Left lung (tissue), 4 donors: ENCODE measurements at regions not wholly inside any gene's neighbourhood (a gene's known extent, or its start where the extent isn't known, plus 50 kb on each side); places are given as distances from the start of the nearest gene placed in this dataset.
"Not testable (repeated sequence)": the region's sequence is repeated elsewhere in the genome, so short reads cannot be mapped to it uniquely, and the experiment has no call there.

Source experiments
- ATAC-seq: fragments of 200-7000 bp; cut with Tn5 transposase; one replicate; pipeline ENCODE4 v1.9.1; 2020; ENCODE audit warnings: moderate library complexity
- DNase-seq, 4 donors: peaks; one replicate each; pipeline ENCODE4 v3.0.0-alpha.2; 2013 to 2020
- H3K27ac ChIP-seq, 2 donors: fragments of 200-600 bp; sonication (generic) in 1 of 2; one replicate each; pipeline versions ENCODE4 v1.5.0 to v1.8.0; 2020 to 2021
- H3K27me3 ChIP-seq, 2 donors: fragments of 200-600 bp; sonication (generic) in 1 of 2; one replicate each; pipeline versions ENCODE4 v1.5.0 to v1.8.0; 2020 to 2021
- H3K36me3 ChIP-seq, 2 donors: fragments of 200-600 bp; sonication (generic) in 1 of 2; one replicate each; pipeline versions ENCODE4 v1.5.0 to v1.8.0; 2020 to 2021
- H3K4me1 ChIP-seq, 2 donors: fragments of 200-600 bp; one replicate each; pipeline ENCODE4 v1.8.0; 2021
- H3K4me3 ChIP-seq, 2 donors: fragments of 200-600 bp; sonication (generic) in 1 of 2; one replicate each; pipeline versions ENCODE4 v1.5.0 to v1.8.0; 2020 to 2021; ENCODE audit warnings: mild to moderate bottlenecking in 1 of 2
- H3K9me3 ChIP-seq, 2 donors: fragments of 200-600 bp; sonication (generic) in 1 of 2; one replicate each; pipeline versions ENCODE4 v1.5.0 to v1.8.0; 2020 to 2021
- intact Hi-C, 2 donors: fragments of 100-400 bp; cut with DNase I; formaldehyde crosslinking; loops; one replicate each; pipeline versions ENCODE4 v1.11.2 to v1.14.2; 2022
- TF ChIP-seq, protein P1 (sequence below), 2 donors: fragments of 200-600 bp; sonication (generic) in 1 of 2; IDR thresholded peaks; one replicate each; pipeline versions ENCODE4 v1.5.0 to v1.8.0; 2021; ENCODE audit warnings: antibody characterized with exemption in 2 of 2
- donor health status: DM: no; HTN: yes; CAD: no.
- donor health status: DM: no; HTN: no; CAD: no.

DNA sequence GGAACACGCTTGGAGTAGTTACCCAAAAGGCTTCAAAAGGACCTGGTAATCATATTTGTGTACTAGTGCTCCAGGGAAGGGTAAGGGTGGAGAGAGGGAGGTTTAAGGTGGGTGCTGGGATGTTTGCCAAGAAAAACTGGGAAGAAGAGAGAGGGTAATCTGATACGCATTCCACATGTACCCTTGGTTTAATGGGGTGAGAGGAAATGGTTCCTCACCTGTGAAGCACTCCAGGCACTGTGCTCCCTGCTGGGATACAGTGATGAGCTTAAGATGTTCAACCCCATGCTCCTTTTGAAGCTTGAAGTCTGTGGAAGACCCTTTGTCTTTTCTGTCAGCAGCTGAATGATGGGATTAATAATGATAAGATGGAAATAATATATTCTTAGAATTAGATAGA lies 98.4 kb downstream of the COX7C start:
- TF ChIP-seq, protein P1, sequence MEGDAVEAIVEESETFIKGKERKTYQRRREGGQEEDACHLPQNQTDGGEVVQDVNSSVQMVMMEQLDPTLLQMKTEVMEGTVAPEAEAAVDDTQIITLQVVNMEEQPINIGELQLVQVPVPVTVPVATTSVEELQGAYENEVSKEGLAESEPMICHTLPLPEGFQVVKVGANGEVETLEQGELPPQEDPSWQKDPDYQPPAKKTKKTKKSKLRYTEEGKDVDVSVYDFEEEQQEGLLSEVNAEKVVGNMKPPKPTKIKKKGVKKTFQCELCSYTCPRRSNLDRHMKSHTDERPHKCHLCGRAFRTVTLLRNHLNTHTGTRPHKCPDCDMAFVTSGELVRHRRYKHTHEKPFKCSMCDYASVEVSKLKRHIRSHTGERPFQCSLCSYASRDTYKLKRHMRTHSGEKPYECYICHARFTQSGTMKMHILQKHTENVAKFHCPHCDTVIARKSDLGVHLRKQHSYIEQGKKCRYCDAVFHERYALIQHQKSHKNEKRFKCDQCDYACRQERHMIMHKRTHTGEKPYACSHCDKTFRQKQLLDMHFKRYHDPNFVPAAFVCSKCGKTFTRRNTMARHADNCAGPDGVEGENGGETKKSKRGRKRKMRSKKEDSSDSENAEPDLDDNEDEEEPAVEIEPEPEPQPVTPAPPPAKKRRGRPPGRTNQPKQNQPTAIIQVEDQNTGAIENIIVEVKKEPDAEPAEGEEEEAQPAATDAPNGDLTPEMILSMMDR (IDR thresholded peaks at IDR 0.05) = no peak
- no peaks in the 10 kb centered on the region for H3K9me3 ChIP-seq
- no peaks in the 10 kb centered on the region for H3K4me1 ChIP-seq
- no peak overlapping the region for H3K4me3 ChIP-seq
- H3K27ac ChIP-seq = no peak overlapping the region
- intact Hi-C loops = no loop called here
- H3K27me3 ChIP-seq = no peaks in the 10 kb centered on the region
- no peak for DNase-seq
- ATAC-seq = no peak
- H3K36me3 ChIP-seq = no peaks in the 10 kb centered on the region

DNA sequence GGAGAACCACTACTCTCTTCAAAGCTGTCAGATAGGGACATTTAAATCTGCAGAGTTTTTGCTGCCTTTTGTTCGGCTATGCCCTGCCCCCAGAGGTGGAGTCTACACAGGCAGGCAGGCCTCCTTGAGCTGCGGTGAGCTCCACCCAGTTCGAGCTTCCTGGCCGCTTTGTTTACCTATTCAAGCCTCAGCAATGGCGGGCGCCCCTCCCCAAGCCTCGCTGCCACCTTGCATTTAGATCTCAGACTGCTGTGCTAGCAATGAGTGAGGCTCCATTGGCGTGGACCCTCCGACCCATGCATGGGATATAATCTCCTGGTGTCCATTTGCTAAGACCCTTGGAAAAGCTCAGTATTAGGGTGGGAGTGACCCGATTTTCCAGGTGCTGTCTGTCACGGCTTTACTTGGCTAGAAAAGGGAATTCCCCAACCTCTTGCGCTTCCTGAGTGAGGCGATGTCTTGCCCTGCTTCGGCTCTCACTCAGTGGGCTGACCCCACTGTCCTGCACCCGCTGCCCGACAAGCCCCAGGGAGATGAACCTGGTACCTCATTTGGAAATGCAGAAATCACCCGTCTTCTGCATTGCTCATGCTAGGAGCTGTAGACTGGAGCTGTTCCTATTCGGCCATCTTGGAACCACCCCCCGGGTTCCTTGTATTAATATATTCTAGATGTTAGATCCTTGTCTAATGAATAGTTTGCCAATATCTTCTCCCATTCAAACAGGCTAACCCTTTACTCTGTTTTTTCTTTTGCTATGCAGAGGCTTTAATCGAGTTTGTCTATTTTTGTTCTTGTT lies 113.8 kb downstream of the COX7C start:
- not testable (repeated sequence) for ATAC-seq

DNA sequence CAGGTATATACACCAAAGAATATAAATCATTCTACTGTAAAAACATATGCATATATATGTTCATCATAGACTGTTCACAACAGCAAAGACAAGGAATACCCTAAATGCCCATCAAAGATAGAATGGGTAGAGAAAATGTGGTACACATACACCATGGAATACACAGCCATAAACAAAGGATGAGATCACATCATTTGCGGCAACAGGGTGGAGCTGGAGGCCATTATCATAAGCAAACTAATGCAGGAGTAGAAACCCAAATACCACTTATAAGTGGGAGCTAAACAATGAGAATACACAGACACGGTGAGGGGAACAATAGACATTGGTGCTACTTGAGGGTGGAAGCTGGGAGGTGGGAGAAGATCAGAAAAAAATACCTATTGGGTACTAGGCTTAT lies 117.6 kb downstream of the COX7C start:
- no peak overlapping the region for H3K27ac ChIP-seq
- no peak for DNase-seq
- H3K4me1 ChIP-seq = no peaks in the 10 kb centered on the region
- no peak for ATAC-seq
- TF ChIP-seq, protein P1 (IDR thresholded peaks at IDR 0.05) = no peak
- intact Hi-C loops = no loop called here
- no peaks in the 10 kb centered on the region for H3K27me3 ChIP-seq
- H3K4me3 ChIP-seq = no peak overlapping the region
- peaks cover 0 to 40% of the 10 kb centered on the region in 2 donors for H3K9me3 ChIP-seq
- H3K36me3 ChIP-seq = no peaks in the 10 kb centered on the region

More for the DNA sequence above, 113.8 kb downstream of the COX7C start:
- H3K27ac ChIP-seq, H3K27me3 ChIP-seq, DNase-seq, H3K36me3 ChIP-seq, H3K4me1 ChIP-seq, intact Hi-C loops, H3K4me3 ChIP-seq: not testable (repeated sequence)
- H3K9me3 ChIP-seq = peaks cover 0 to 13% of the 10 kb centered on the region in 2 donors

DNA sequence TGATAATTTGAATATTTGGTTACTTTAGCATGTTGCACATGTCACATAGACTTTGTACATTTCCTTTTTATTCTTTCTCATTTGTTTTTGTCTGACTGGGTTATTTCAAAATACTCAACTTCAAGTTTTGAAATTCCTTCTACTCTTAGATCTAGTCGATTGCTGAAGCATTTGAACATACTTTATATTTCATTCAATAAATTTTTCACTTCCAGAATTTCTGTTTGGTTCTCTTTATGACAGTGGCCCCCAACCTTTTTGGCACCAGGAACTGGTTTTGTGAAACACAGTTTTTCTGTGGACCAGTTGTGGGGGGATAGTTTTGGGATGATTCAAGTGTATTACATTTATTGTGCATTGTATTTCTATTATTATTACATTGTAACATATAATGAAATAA lies 119.8 kb downstream of the COX7C start:
- DNase-seq (no peak), ATAC-seq (no peak)
- Histone ChIP-seq H3K27ac (no peak overlapping the region), H3K4me1 (no peaks in the 10 kb centered on the region), H3K4me3 (no peak overlapping the region), H3K27me3 (no peaks in the 10 kb centered on the region), H3K36me3 (no peaks in the 10 kb centered on the region), H3K9me3 (peaks cover 0 to 29% of the 10 kb centered on the region in 2 donors)
- TF ChIP-seq, protein P1 (IDR thresholded peaks at IDR 0.05) = no peak
- intact Hi-C loops = no loop called here

DNA sequence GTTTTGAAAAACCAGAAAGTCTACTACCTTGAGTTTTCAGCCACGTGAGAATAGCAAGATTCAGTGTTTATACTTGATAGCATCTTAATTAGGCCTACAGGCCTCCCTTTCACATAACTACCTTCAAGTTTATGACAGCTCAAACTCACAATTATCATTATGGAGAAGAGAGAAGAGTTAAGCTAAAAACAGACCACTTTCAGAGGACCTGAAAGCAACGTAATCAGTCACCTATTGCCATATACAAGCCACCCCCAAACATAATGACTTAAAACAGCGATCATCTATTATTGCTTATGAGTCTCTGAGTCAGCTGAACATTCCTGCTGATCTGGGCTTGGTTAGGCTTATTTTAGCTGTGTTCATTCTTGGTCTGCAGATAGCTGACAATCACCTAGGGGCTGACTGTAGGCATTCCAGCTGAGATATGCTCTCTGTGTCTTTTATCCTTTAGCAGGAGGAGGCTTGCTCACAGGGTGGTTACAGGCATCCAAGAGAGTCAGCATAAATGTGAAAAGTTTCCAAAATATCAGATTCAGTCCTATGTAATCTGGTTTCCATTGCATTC lies 130.9 kb downstream of the COX7C start:
- Histone ChIP-seq H3K27ac (no peak overlapping the region), H3K4me3 (no peak overlapping the region), H3K27me3 (no peaks in the 10 kb centered on the region), H3K36me3 (no peaks in the 10 kb centered on the region), H3K9me3 (no peaks in the 10 kb centered on the region), H3K4me1 (no peaks in the 10 kb centered on the region)
- DNase-seq (no peak), ATAC-seq (no peak)
- intact Hi-C loops = no loop called here
- TF ChIP-seq, protein P1 (IDR thresholded peaks at IDR 0.05) = no peak
